ENCODE measurements at regions not wholly inside any gene's neighbourhood (a gene's known extent, or its start where the extent isn't known, plus 50 kb on each side); places are given as distances from the start of the nearest gene placed in this dataset.

DNA sequence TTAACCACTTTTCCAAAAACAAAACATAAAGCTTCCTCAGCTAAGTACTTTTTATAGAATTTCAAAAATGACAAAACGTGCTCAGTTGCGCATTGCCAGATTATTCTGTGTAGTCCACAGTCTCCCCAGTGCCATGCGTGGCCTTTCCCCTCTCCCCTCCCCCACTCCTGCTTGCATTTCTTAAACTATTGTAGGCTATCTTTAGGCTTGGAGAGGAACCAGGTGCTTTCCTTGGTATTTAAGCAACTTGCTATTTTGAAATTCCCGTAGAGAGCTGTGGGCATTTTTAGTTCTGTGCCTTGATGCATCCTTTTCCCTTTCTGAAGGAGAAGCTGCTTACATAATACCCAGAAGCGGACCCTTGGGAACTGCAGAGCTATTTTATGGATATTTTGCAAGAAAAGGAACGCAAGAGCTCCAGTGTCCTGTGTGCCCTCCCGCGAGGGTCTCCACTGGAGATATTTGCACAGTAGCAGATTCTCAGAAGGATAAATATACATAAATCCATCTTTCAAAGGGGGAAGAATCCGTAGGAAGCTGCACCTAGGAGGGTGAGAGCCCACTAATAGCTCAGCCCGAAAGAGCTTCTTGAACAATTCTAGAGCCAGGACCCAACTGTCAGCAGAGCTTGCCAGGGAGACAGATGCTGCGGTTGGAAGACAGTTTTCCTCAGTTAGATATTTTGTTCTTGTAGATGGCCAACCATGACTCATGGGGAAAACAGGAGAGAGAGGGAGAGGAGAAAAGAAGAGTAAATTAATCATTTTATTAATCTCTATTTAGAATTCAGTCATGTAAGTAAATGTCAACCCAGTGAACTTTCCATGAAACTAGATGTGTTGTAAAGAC lies 1298.3 kb upstream of the WWC1 start:
- H3K9ac ChIP-seq, result no peak overlapping the region
- H3K9me3 ChIP-seq (ENCODE audit: low read depth), result no peaks in the 10 kb centered on the region
- no peak overlapping the region for H3K4me3 ChIP-seq
- no peaks in the 10 kb centered on the region for H4K20me1 ChIP-seq (ENCODE audit: insufficient read depth)
- H3K27me3 ChIP-seq (replicated peaks; ENCODE audit: insufficient read depth), result no peaks in the 10 kb centered on the region
- H3K79me2 ChIP-seq (ENCODE audit: insufficient read depth), result no peaks in the 10 kb centered on the region
- no peaks in the 10 kb centered on the region for H3K4me1 ChIP-seq (ENCODE audit: insufficient read depth)
- H2AFZ ChIP-seq, result no peak overlapping the region
- TF ChIP-seq EZH2phosphoT487 (IDR thresholded peaks at IDR 0.05; ENCODE audit: insufficient read depth, low read depth) (no peak), EZH2 (IDR thresholded peaks at IDR 0.05; ENCODE audit: insufficient read depth, poor library complexity, severe bottlenecking) (no peak)
- H3F3A ChIP-seq (ENCODE audit: insufficient read depth), result no peaks in the 10 kb centered on the region
- DNase-seq, result no peak
- H3K36me3 ChIP-seq (ENCODE audit: low read depth), result no peaks in the 10 kb centered on the region
- in situ Hi-C loops (cut with MboI), result no loop called here
- H3K27ac ChIP-seq, result no peak overlapping the region
- no peak overlapping the region for H3K4me2 ChIP-seq (ENCODE audit: unreplicated experiment)
- no peaks in the 10 kb centered on the region for H3K9me2 ChIP-seq (ENCODE audit: insufficient read depth)
- 18% methylated on average over 11 of the region's 11 CpGs for WGBS, 2 experiments (ENCODE audit: low coverage in 1 of 2, low lambda C conversion rate in 2 of 2, missing lambda C conversion rate in 2 of 2)

DNA sequence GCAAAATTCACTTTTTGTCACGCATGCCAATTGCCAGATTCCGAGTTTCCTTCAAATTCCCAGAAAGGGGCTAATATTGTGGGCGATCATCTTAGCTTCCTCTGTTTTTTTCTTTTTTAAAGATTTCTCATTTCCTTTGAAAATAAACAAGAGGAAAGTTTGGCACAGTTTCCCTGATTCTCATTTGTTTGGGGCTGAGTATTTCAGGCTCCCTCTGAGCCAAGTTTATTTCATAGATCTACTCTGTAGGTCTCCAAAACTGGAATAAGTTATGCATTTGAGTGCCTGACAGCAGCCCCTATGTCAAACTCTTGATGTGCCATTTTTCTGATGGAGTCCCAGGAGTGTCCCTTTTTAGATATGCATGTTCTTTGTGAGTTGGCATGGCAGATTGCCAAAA lies 1297.2 kb upstream of the WWC1 start:
- Histone ChIP-seq H3K27me3 (replicated peaks; ENCODE audit: insufficient read depth) (no peaks in the 10 kb centered on the region), H2AFZ (no peak overlapping the region), H3K4me2 (ENCODE audit: unreplicated experiment) (no peak overlapping the region), H3K79me2 (ENCODE audit: insufficient read depth) (no peaks in the 10 kb centered on the region), H3K9me3 (ENCODE audit: low read depth) (no peaks in the 10 kb centered on the region), H4K20me1 (ENCODE audit: insufficient read depth) (no peaks in the 10 kb centered on the region), H3K9me2 (ENCODE audit: insufficient read depth) (no peaks in the 10 kb centered on the region), H3K4me1 (ENCODE audit: insufficient read depth) (no peaks in the 10 kb centered on the region), H3K9ac (no peak overlapping the region), H3F3A (ENCODE audit: insufficient read depth) (no peaks in the 10 kb centered on the region), H3K4me3 (no peak overlapping the region), H3K36me3 (ENCODE audit: low read depth) (no peaks in the 10 kb centered on the region), H3K27ac (no peak overlapping the region)
- TF ChIP-seq EZH2phosphoT487 (IDR thresholded peaks at IDR 0.05; ENCODE audit: insufficient read depth, low read depth) (no peak), EZH2 (IDR thresholded peaks at IDR 0.05; ENCODE audit: insufficient read depth, poor library complexity, severe bottlenecking) (no peak)
- in situ Hi-C loops (cut with MboI), result no loop called here
- WGBS, 2 experiments (ENCODE audit: low coverage in 1 of 2, low lambda C conversion rate in 2 of 2, missing lambda C conversion rate in 2 of 2), result 8 to 12% methylated on average over 3 of the region's 3 CpGs
- DNase-seq, result no peak

DNA sequence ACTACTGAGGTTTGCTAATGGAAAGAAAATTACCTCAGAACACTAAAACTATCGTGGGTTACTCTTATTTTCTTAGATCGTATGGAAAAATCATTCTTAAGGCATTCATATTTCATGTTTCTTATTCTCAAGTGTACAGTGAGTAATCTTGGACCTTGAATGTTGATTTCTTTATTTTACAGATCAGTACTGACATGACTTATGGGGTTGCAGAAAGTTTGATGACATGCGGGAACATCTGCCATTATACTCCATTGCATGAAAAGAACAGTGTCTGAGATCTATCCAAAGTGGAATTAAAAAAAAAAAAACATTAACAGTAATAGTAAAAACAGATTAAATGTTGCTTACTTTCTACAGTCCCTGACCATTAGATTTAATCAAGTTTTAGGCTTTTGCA lies 1290.2 kb upstream of the WWC1 start:
- Histone ChIP-seq H3K9ac (no peak overlapping the region), H2AFZ (no peak overlapping the region), H3K79me2 (ENCODE audit: insufficient read depth) (no peaks in the 10 kb centered on the region), H3K36me3 (ENCODE audit: low read depth) (no peaks in the 10 kb centered on the region), H3K9me3 (ENCODE audit: low read depth) (no peaks in the 10 kb centered on the region), H3K4me2 (ENCODE audit: unreplicated experiment) (no peak overlapping the region), H3K27ac (no peak overlapping the region), H3K4me3 (no peak overlapping the region), H3K27me3 (replicated peaks; ENCODE audit: insufficient read depth) (no peaks in the 10 kb centered on the region), H3F3A (ENCODE audit: insufficient read depth) (no peaks in the 10 kb centered on the region), H4K20me1 (ENCODE audit: insufficient read depth) (no peaks in the 10 kb centered on the region), H3K4me1 (ENCODE audit: insufficient read depth) (no peaks in the 10 kb centered on the region), H3K9me2 (ENCODE audit: insufficient read depth) (no peaks in the 10 kb centered on the region)
- in situ Hi-C loops (cut with MboI), result no loop called here
- 9 to 11% methylated on average over 3 of the region's 3 CpGs for WGBS, 2 experiments (ENCODE audit: low coverage in 1 of 2, low lambda C conversion rate in 2 of 2, missing lambda C conversion rate in 2 of 2)
- DNase-seq, result no peak
- TF ChIP-seq EZH2 (IDR thresholded peaks at IDR 0.05; ENCODE audit: insufficient read depth, poor library complexity, severe bottlenecking) (no peak), EZH2phosphoT487 (IDR thresholded peaks at IDR 0.05; ENCODE audit: insufficient read depth, low read depth) (no peak)

DNA sequence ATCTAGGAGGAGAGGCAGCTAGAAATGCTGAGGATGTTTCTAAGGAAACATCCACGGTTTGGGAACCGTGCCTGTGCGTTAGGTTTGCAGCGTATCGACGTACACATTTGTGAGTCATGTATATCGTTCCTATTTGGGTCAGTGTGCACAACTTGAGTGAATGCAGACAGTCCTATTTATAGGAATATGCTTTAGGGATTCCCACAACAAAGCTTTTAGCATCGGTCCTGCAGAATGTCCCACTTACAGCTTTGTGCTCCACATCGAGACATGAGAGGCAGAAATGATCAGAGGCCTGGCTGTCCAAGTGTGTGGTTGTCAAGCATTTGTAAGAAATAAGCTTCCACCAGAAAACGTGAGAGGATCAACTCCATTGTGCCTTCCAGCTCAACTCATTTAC lies 1282.7 kb upstream of the WWC1 start:
- no peak overlapping the region for H2AFZ ChIP-seq
- H3K4me3 ChIP-seq, result no peak overlapping the region
- no peaks in the 10 kb centered on the region for H3K9me2 ChIP-seq (ENCODE audit: insufficient read depth)
- WGBS, 2 experiments (ENCODE audit: low coverage in 1 of 2, low lambda C conversion rate in 2 of 2, missing lambda C conversion rate in 2 of 2), result 32 to 36% methylated on average over 10 of the region's 10 CpGs
- TF ChIP-seq EZH2phosphoT487 (IDR thresholded peaks at IDR 0.05; ENCODE audit: insufficient read depth, low read depth) (no peak), EZH2 (IDR thresholded peaks at IDR 0.05; ENCODE audit: insufficient read depth, poor library complexity, severe bottlenecking) (no peak)
- no peak overlapping the region for H3K9ac ChIP-seq
- in situ Hi-C loops (cut with MboI), result no loop called here
- H3K27ac ChIP-seq, result no peak overlapping the region
- no peaks in the 10 kb centered on the region for H3K27me3 ChIP-seq (replicated peaks; ENCODE audit: insufficient read depth)
- H3K36me3 ChIP-seq (ENCODE audit: low read depth), result no peaks in the 10 kb centered on the region
- no peaks in the 10 kb centered on the region for H3K79me2 ChIP-seq (ENCODE audit: insufficient read depth)
- H3K4me1 ChIP-seq (ENCODE audit: insufficient read depth), result no peaks in the 10 kb centered on the region
- DNase-seq, result no peak
- no peak overlapping the region for H3K4me2 ChIP-seq (ENCODE audit: unreplicated experiment)
- no peaks in the 10 kb centered on the region for H4K20me1 ChIP-seq (ENCODE audit: insufficient read depth)
- H3F3A ChIP-seq (ENCODE audit: insufficient read depth), result no peaks in the 10 kb centered on the region
- no peaks in the 10 kb centered on the region for H3K9me3 ChIP-seq (ENCODE audit: low read depth)
